ENCODE measurements at regions not wholly inside any gene's neighbourhood (a gene's known extent, or its start where the extent isn't known, plus 50 kb on each side); places are given as distances from the start of the nearest gene placed in this dataset.

DNA sequence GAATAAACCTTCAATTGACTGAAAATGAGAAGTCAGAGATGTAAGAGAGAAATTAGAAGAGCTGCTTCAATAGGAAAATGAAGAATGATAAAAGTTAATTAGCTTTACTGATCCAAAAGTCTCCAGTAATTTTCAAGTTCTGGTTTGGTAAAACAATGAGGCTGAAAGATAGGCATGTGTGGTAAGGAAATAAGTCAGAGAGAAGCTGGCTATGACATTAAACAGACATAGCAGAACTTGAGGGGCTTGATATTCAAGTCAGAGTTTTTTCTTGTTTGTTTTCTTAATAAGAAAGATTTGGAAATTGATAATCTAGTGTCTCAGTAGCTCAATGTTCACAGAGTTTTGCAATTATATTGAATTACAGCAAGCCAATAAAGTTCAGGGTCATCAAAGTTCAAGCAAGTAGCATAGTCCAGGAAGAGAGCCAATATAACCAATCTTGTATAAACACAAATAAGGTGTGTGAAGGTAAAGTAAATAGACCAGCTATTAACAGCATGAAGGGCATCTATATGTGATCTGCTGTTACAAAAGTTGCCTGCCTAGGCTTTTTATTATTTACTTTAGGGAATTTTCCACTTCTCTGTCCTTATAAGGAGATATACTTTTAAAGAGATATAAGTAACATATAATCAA, 1111.5 kb downstream of the TRHDE start:
- intact Hi-C loops (cut with DNase I), result no loop called here
- DNase-seq (ENCODE audit: missing footprints) (no peak), ATAC-seq (no peak)

DNA sequence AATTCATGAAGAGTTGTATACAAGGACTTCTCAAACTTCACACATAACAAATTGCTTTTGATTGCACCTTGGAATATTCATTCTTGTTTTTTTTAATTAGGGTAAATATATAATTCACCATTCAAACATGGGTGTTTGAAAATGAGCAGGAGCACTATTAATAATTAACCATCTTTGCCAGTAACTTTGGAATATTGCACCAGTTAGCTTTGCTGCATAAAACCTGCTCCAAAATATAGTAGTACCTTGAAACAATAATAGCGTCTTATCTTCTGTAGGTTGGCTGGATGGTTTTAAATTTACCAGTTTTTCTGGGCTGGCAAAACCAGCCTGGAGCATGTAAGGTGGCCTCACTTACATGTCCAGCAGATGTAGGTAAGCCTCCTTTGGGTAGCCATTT, 1112.4 kb downstream of the TRHDE start:
- intact Hi-C loops (cut with DNase I), result no loop called here
- DNase-seq (ENCODE audit: missing footprints), result no peak
- no peak for ATAC-seq

DNA sequence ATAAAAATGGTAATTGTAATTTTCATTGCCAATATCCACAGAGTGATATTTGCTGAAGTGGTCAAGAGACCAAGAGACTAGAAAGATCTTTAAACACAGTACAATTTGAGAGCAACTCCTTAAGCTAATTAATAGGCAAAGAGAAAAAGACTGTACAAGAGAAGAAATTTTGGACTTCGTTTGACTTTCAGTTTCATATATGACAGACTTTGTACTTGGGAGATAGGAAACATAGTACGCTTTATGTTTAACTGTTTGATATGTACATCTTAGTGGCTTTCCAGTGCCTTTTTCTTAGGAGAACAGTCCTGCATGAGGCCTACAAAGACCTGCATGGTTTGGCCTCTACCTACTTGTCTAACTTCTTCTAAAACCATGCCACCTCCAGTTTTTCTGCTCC, 1118.1 kb downstream of the TRHDE start:
- DNase-seq (ENCODE audit: missing footprints) (no peak), ATAC-seq (no peak)
- intact Hi-C loops (cut with DNase I), result no loop called here

DNA sequence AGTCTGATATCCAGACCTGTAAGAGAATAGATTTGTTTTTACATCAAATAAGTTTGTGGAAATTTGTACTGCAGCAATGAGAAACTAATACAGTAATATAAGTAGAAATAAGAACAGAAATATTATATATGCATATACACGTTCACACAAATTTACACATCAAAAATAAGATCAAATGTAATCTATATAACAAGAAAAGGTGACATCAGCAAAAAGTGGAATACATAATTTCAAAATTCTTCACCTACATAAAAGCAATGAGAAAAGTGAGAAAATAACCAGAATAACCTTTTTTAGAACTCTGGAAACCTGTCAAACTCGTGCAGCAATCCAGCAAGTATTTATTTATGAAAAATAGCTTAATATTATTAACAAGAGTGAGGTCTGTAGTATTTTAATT, 1124.6 kb upstream of the ATXN7L3B start:
- intact Hi-C loops (cut with DNase I), result no loop called here
- DNase-seq (ENCODE audit: missing footprints) (no peak), ATAC-seq (no peak)

DNA sequence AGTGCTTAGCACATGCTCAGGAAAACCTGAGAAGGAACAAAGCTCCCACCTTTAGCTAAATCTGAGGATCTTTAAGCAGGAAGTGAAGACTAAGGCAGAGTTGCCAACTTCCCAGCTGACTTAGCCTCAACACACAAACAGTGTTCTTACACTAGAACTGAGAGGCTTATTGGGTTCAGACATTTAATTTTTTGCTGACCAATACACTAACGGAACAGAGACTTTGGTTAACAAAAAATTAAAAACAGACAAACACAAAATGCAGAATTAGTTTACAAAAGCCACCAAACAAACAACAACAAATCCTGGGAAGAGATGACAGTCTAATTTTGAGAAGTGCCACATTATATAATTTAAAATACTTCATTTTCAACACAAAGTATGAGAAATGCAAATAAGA, 1123.7 kb upstream of the ATXN7L3B start:
- no peak for DNase-seq (ENCODE audit: missing footprints)
- intact Hi-C loops (cut with DNase I), result no loop called here
- ATAC-seq, result no peak

DNA sequence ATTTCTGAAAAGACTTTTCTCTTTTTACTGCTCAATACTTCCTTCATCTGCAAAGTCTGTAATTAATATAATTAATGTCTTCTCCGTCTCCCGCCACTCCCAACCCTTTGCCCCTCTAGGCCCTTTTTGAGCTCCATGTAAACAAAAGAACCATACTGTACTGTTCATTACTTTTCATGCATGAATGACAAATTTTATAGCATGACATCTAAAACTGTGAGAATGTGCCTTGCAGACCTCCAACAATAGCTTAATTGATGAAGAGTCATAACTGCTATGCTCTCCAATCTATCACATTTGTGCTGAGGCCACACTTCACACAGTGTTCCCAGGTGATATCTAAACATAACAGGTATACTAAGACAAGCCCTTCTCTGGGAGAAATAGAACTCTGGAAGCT, 1122.7 kb upstream of the ATXN7L3B start:
- intact Hi-C loops (cut with DNase I), result no loop called here
- ATAC-seq, result no peak
- no peak for DNase-seq (ENCODE audit: missing footprints)

DNA sequence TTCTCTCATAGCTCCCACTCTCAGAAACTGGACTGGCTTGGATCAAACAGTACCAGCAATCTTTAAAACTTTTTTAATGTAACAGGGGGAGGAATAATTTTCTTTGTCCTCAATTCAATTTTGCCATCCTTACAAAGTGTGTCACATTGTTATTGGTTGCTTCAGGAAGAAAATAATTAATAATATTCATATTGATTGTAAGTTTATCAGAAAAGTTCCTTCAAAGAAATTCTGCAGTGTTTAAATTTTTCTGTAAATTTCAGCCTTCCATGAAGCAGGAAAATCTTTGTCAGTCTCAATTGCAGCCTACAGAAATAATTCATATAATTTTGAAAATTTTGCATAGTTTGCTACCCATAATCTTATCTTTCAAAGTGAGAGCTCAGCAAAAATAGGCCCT, 1119.1 kb upstream of the ATXN7L3B start:
- ATAC-seq (no peak), DNase-seq (ENCODE audit: missing footprints) (no peak)
- intact Hi-C loops (cut with DNase I), result no loop called here

DNA sequence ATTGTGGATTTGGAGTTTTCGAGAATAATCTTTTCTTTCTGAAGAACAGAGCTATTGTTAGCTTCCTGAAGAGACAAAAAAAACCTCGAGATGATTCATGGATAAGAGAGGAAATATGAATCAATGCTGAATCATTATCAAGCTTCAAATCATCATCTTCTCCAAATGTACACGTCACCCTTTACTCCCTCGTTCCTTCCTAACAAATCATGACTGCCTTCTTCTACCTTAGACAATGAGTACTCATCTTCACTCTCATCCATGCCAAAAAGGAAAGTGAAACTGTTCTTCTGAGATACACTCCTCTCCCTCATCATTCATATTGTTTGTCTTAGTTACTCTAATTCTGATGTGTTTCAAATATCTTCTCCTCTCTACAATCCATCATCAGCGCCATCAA, 1115.8 kb upstream of the ATXN7L3B start:
- ATAC-seq, result no peak
- intact Hi-C loops (cut with DNase I), result no loop called here
- DNase-seq (ENCODE audit: missing footprints), result no peak

DNA sequence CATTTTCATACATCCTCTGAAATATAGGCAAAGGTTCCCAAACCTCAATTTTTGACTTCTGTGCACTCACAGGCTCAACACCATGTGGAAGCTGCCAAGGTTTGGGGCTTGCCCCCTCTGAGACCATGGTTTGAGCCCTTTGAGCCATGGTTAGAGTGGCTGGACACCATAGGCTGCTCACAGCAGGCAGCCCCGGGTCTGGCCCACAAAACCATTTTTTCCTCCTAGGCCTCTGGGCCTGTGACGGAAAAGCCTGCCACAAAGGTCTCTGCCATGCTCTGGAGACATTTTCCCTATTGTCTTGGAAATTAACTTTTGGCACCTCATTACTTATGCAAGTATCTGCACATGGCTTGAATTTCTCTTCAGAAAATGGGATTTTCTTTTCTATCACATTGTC, 1113.2 kb upstream of the ATXN7L3B start:
- no peak for ATAC-seq
- intact Hi-C loops (cut with DNase I), result no loop called here

DNA sequence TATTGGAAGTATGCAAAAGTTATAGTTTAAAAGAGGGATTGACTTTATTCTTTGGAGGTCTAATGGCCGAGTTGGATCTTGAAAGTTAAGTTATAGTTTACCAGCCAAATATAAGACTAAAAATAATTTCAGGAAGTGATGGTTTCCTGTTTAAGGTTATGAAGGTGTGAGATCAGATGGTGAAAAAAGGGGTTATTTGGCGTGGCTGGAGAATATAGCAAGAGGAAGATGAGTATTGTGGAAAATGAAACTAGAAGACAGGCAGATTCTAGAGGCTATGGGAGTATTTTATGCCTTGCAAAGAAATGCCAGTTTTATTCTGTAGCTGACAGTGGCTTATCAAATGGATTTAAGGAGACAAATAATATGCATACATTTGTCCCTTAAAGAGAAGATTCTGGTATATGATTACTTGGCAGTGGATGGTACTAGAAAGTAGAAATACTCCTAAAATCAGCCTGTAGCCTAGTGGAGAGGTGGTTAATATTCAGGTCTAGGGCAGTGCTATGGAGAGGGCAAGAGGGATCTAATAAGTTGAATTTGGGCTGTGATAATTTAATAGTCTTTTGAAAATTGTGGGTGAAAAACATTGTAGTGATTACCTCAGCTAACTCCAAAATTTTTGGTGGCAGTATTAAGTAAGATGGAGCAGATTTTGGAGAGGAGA, 1091.8 kb upstream of the ATXN7L3B start:
- ATAC-seq (no peak), DNase-seq (ENCODE audit: missing footprints) (no peak)
- intact Hi-C loops (cut with DNase I), result no loop called here

More for the DNA sequence above, 1113.2 kb upstream of the ATXN7L3B start:
- DNase-seq (ENCODE audit: missing footprints), result no peak

DNA sequence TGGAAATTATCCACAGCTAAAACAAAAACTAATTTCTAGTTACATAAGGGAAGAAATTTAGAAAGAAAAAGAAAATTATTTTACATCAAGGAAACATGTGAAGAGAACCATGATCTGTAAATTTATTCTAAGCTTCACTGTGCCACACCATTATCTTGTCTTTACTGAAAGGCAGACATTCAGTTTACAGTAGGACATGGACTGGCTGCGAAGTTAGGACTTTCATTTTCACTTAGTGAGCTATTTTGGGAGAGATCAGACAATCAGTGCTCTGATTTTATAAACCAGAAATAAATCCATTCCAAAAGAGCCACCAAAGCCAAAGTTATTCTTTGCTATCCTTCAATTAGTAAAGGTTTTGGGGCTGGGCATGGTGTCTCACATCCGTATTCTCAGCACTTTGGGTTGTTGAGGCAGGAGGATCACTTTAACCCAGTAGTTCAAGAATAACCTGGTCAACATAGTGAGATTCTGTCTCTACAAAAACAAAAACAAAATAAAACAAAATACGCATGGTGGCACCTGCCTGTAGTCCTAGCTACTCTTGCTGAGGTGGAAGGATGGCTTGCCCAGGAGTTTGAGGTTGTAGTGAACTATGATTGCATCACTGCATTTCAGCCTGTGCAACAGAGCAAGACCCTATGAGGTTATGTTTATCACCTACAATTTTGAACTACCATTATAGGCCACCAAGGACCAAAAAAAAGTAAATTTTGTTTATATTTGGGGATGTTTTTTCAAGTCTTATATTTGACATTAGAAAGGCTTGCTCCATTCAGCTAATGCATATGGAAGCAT, 1084.8 kb upstream of the ATXN7L3B start:
- DNase-seq (ENCODE audit: missing footprints) (no peak), ATAC-seq (no peak)
- intact Hi-C loops (cut with DNase I), result no loop called here

DNA sequence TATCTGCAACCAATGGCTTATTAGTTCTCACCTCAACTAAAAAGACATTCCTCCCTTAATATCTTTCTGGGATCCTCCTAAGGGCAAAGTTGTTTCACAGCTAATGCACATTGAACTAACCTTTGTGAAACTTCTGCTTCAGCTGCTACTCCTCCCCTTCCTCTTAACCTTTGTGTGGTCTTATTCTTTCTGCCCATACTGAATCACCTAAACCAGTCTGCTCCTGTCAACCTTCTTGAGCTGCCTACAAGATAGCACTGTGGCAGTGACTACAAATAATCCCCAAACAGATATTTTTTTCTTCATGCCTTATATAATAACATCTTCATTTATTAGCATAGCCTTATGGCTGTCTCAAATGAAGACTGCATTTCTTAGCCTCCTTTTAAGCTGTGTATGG, 1077.4 kb upstream of the ATXN7L3B start:
- no peak for DNase-seq (ENCODE audit: missing footprints)
- intact Hi-C loops (cut with DNase I), result no loop called here
- no peak for ATAC-seq

DNA sequence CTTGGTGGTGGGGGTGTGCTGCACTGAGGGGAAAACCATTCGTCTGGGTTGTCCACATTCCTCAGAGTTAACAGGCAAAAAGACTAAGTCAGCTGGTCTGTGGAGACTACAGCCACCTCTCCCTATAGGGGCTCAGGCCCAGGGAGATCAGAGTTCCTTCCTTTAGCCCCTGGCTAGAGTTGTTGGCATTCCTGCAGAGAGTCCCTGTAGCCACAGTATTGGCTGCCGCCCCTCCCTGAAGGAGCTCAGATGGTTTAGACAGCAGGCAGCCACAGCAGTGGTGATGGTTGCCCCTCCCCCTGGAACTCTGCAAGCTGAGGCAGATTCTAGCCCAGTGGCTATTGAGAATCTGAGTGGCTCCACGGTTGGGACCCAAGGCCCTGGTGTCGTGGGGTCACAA, 1072.5 kb upstream of the ATXN7L3B start:
- DNase-seq (ENCODE audit: missing footprints), result no peak
- intact Hi-C loops (cut with DNase I), result no loop called here
- no peak for ATAC-seq

DNA sequence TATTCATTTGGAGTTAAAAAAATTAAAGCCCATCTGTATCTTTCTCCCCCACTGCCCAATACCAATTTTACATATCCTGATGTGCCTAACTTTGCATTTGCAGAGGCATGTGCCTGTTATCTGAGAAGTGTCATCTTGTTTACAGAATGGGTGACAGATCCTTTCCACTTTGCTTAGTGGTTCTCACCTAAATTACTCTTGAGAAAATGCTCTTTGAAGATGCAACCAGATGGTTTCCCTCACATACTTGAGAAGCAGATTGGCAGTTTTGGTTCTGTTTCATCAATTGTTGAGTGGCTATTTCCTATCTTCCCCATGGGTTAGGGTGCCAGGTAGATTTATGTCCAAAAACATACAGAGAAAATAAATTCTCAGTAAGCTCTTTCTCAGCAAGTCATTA, 1051.4 kb upstream of the ATXN7L3B start:
- intact Hi-C loops (cut with DNase I), result no loop called here
- ATAC-seq (no peak), DNase-seq (ENCODE audit: missing footprints) (no peak)

DNA sequence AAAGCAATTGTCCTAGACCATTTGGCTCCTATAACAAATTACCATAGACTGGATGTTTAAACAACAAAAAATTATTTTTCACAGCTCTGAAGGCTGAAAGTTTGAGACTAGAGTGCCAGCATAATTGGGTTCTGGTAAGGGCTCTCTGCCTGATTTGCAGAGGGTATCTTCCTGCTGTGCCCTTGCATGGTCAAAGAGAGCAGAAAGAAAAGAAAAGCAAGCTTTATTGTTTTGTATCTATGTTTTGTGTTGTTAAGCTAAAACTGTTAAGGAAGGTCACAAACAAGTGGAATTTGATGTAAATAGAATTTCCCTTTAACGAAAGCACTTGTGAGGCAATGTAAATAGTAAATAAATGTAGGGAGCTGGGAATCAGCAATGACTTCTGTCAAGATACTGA, 1031.0 kb upstream of the ATXN7L3B start:
- ATAC-seq, result no peak
- no peak for DNase-seq (ENCODE audit: missing footprints)
- intact Hi-C loops (cut with DNase I), result no loop called here

DNA sequence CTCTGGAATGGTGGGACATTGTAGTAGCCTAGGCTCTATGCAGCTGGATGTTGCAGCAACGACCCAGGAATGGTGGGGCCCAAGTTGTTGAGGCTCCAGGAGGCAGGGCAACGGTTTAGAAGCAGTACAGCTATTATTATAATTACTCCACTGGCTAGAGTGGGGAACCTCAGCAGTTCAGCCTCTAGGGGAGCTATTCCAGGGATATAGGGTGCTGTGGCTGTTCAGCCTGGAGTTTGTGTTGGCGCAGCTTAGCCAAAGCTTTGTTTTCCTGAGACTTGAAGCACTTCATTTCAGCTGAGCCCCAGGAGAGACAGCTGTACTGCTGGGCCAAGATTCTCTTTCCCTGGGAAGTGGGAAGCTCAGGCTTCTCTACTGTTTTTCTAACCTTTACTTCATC, 1023.0 kb upstream of the ATXN7L3B start:
- DNase-seq (ENCODE audit: missing footprints), result no peak
- ATAC-seq, result no peak
- intact Hi-C loops (cut with DNase I), result no loop called here

DNA sequence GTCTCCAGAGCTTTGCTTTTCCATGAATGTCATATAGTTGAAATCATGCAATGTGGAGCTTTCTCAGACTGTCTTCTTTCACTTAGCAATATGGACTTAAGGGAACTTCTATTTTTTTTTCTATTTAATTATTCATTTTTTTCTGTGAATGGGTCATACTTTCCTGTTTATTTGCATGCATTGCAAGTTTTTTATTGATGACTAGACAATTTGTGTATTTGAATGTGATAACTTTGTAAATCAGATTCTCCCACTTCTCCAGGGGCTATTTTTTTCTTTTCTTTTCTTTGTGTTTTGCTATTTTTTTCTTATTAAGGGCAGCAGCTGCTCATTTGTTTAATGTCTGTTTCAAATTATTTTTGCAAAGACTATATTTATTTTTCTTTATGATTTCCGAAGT, 1019.8 kb upstream of the ATXN7L3B start:
- ATAC-seq (no peak), DNase-seq (ENCODE audit: missing footprints) (no peak)
- intact Hi-C loops (cut with DNase I), result no loop called here

DNA sequence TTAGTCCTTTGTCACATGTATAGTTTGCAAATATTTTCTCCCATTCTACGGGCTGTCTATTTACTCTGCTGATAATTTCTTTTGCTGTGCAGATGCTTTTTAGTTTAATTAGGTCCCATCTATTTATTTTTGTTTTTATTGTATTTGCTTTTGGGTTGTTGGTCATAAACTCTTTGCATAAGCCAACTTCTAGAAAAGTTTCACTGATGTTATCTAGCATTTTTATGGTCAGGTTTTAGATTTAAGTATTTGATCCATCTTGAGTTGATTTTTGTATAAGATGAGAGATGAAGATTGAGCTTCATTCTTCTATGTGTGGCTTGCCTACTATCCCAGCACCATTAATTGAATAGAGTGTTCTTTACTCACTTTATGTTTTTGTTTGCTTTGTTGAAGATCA, 1008.4 kb upstream of the ATXN7L3B start:
- intact Hi-C loops (cut with DNase I), result no loop called here
- DNase-seq (ENCODE audit: missing footprints) (no peak), ATAC-seq (no peak)

DNA sequence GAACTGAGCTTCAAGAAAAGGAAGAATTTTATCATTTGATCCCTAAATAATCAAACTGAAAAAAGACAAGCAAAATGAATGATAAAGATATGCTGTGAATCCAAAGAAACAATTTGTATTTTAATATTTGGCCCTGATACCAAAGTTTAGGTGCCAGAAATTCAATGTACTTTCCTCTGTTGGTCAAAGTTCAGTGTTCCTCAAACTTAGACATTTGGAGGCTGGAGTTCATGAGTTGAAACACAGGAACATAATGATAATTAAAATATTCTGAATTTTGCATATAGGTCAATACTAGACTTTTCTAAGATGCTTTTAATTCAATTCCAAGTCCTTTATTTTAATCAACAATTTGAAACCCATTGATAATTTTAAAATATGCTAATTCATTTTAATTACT, 1007.7 kb upstream of the ATXN7L3B start:
- intact Hi-C loops (cut with DNase I), result no loop called here
- ATAC-seq (no peak), DNase-seq (ENCODE audit: missing footprints) (no peak)

DNA sequence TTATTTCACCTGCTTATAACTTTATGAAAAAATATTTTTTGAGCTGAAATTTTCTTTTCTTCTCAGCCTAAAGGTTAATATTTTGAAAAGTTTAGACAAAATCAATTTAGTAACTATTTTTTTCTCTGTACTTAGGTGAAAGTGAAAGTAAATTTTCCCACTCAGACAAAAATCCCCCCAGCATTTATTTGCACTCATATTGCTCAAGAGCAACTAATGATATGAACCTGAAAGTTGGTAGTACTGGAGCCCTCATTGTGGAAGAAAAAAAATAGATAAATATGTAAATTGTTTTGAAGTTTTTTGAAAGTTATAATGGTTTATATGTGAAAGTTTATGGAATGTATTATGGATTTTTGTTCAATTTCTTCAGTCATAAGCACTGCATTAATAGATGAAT, 1005.9 kb upstream of the ATXN7L3B start:
- intact Hi-C loops (cut with DNase I), result no loop called here
- ATAC-seq, result no peak
- DNase-seq (ENCODE audit: missing footprints), result no peak

Measured in Right ventricle myocardium inferior (tissue), 1 donor.